Nephron progenitor cell (in vitro differentiated cells): ENCODE measurements at regions not wholly inside any gene's neighbourhood (a gene's known extent, or its start where the extent isn't known, plus 50 kb on each side); places are given as distances from the start of the nearest gene placed in this dataset.
A peak's percentile ranks its signal among the peaks of the same experiment; 100 is the strongest.

Experiments used
- DNase-seq: peaks from one replicate; pipeline ENCODE4 v3.0.0; 2021
- H3K27ac Mint-ChIP-seq: 2 replicates; pipeline ENCODE4 v1.8.0; 2021; ENCODE audit warnings: mild to moderate bottlenecking, moderate library complexity, mixed read lengths
- H3K27me3 Mint-ChIP-seq: 2 replicates; pipeline ENCODE4 v1.8.0; 2021; ENCODE audit warnings: mild to moderate bottlenecking, low read depth, mixed read lengths; ENCODE audit not compliant: poor library complexity
- H3K36me3 Mint-ChIP-seq: 2 replicates; pipeline ENCODE4 v1.8.0; 2021; ENCODE audit warnings: low read depth, mixed read lengths
- H3K4me1 Mint-ChIP-seq: 2 replicates; pipeline ENCODE4 v1.8.0; 2021; ENCODE audit warnings: mixed read lengths
- H3K4me3 Mint-ChIP-seq: 2 replicates; pipeline ENCODE4 v1.8.0; 2021; ENCODE audit warnings: mild to moderate bottlenecking, moderate library complexity, mixed read lengths
- H3K9me3 Mint-ChIP-seq: 2 replicates; pipeline ENCODE4 v1.8.0; 2021; ENCODE audit warnings: mild to moderate bottlenecking, moderate library complexity, mixed read lengths
- CTCF ChIP-seq: fragments of 200-600 bp; sonication (generic); IDR thresholded peaks from 2 replicates; pipeline ENCODE4 v1.5.0; 2021; ENCODE audit warnings: antibody characterized with exemption

- H3K27me3 Mint-ChIP-seq: peaks cover 5% of the 10 kb centered on the region
Observed at GRCh38 chr5:4730279-4730678, 409.9 kb upstream of the ADAMTS16 start.

DNA sequence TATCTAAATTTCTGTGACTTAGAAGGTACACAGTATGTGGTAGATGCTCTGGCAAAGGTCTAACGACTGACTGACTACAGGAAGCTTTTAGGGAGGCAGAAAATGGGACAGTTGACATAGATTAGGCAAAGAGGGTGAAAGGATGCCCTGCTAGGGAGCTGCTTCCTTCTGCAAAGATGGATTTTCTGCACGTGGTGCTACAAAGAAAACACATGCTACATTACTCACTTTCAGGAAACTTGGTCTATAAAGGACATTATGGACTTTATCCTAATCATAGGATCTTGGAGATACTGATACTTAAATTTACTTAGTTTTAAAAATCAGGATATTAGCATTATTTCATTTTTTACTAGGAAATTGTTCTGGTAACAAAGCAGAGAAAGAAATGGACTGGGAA is 405.8 kb upstream of the ADAMTS16 start:
- H3K27ac Mint-ChIP-seq: no peak overlapping the region
- peaks cover under 1% of the 10 kb centered on the region for H3K27me3 Mint-ChIP-seq
- no peak for TF ChIP-seq CTCF
- no peaks in the 10 kb centered on the region for H3K36me3 Mint-ChIP-seq
- no peak for DNase-seq
- H3K9me3 Mint-ChIP-seq: no peaks in the 10 kb centered on the region
- peaks cover 25% of the 10 kb centered on the region for H3K4me1 Mint-ChIP-seq
- no peak overlapping the region for H3K4me3 Mint-ChIP-seq

More at GRCh38 chr5:4730279-4730678, 409.9 kb upstream of the ADAMTS16 start:
- no peak for TF ChIP-seq CTCF
- Mint-ChIP-seq H3K27ac (peak overlapping the region; percentile 60), H3K9me3 (no peaks in the 10 kb centered on the region), H3K4me1 (peaks cover 26% of the 10 kb centered on the region), H3K4me3 (no peak overlapping the region), H3K36me3 (no peaks in the 10 kb centered on the region)
- DNase-seq: no peak

GRCh38 chr5:4735261-4735660 is 404.9 kb upstream of the ADAMTS16 start:
- Mint-ChIP-seq H3K9me3 (no peaks in the 10 kb centered on the region), H3K4me3 (no peak overlapping the region), H3K36me3 (no peaks in the 10 kb centered on the region), H3K27ac (no peak overlapping the region), H3K4me1 (peaks cover 21% of the 10 kb centered on the region), H3K27me3 (no peaks in the 10 kb centered on the region)
- no peak for TF ChIP-seq CTCF
- no peak for DNase-seq

DNA sequence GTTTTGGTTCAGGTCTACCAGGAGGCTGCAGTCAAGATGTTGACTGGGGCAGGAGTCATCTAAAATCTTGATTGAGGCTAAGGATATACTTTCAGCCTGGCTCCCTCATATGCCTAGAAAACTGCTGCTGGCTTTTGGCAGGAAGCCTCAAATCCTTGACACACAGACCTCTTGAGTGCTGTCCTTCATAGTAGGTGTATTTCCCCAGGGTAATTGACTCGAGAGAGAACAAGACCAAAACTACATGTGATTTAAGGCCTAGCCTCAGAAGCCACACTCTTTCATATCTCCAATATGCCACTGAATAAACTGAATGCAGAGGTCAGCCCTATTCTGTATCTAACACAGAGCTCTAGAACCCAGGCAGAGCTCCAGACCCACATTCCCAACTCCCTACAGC is 402.3 kb upstream of the ADAMTS16 start:
- peaks cover 3% of the 10 kb centered on the region for H3K9me3 Mint-ChIP-seq
- H3K27me3 Mint-ChIP-seq: no peaks in the 10 kb centered on the region
- peaks cover 17% of the 10 kb centered on the region for H3K4me1 Mint-ChIP-seq
- no peak for DNase-seq
- peak overlapping the region; percentile 12 for H3K27ac Mint-ChIP-seq
- H3K36me3 Mint-ChIP-seq: no peaks in the 10 kb centered on the region
- TF ChIP-seq CTCF: no peak
- no peak overlapping the region for H3K4me3 Mint-ChIP-seq

- TF ChIP-seq CTCF: no peak
- no peaks in the 10 kb centered on the region for H3K27me3 Mint-ChIP-seq
- H3K4me1 Mint-ChIP-seq: peaks cover 14% of the 10 kb centered on the region
- DNase-seq: no peak
- H3K36me3 Mint-ChIP-seq: no peaks in the 10 kb centered on the region
- peak overlapping the region; percentile 12 for H3K27ac Mint-ChIP-seq
- H3K4me3 Mint-ChIP-seq: no peak overlapping the region
- H3K9me3 Mint-ChIP-seq: peaks cover 7% of the 10 kb centered on the region
Observed at GRCh38 chr5:4738298-4738697, 401.8 kb upstream of the ADAMTS16 start.

- Mint-ChIP-seq H3K36me3 (no peaks in the 10 kb centered on the region), H3K4me3 (no peak overlapping the region), H3K27ac (no peak overlapping the region), H3K27me3 (no peaks in the 10 kb centered on the region), H3K9me3 (peaks cover 25% of the 10 kb centered on the region), H3K4me1 (peaks cover 5% of the 10 kb centered on the region)
- DNase-seq: no peak
- TF ChIP-seq CTCF: no peak
Observed at GRCh38 chr5:4740156-4740555, 400.0 kb upstream of the ADAMTS16 start.
